DMS53 (cell line): ENCODE measurements at regions not wholly inside any gene's neighbourhood (a gene's known extent, or its start where the extent isn't known, plus 50 kb on each side); places are given as distances from the start of the nearest gene placed in this dataset.

Experiments
- DNase-seq: peaks from one replicate; lab custom pipeline; 2025; lab: John Stamatoyannopoulos, UW

GRCh38 chr1:230515451-230516145 lies 89.5 kb upstream of the PGBD5 start:
- peak; percentile 62 for DNase-seq

- DNase-seq, result no peak
These were observed 84.4 kb upstream of the PGBD5 start for GRCh38 chr1:230510496-230510895.

- DNase-seq, result peak; percentile 28
These were observed 83.3 kb upstream of the PGBD5 start for GRCh38 chr1:230509281-230509977.

GRCh38 chr1:230507666-230508402 lies 81.7 kb upstream of the PGBD5 start:
- no peak for DNase-seq

- DNase-seq, result no peak
These were observed 81.1 kb upstream of the PGBD5 start for GRCh38 chr1:230507236-230507635.

GRCh38 chr1:230506451-230506850 lies 80.3 kb upstream of the PGBD5 start:
- DNase-seq, result no peak

- DNase-seq, result no peak
These were observed 78.2 kb upstream of the PGBD5 start for GRCh38 chr1:230504310-230504709.

GRCh38 chr1:230503726-230504125 lies 77.6 kb upstream of the PGBD5 start:
- DNase-seq, result no peak

GRCh38 chr1:230502996-230503395 lies 76.9 kb upstream of the PGBD5 start:
- no peak for DNase-seq

GRCh38 chr1:230502306-230502705 lies 76.2 kb upstream of the PGBD5 start:
- peak; percentile 49 for DNase-seq

GRCh38 chr1:230501849-230502248 lies 75.7 kb upstream of the PGBD5 start:
- DNase-seq, result no peak

GRCh38 chr1:230501242-230501641 lies 75.1 kb upstream of the PGBD5 start:
- DNase-seq, result no peak

- no peak for DNase-seq
These were observed 73.9 kb upstream of the PGBD5 start for GRCh38 chr1:230500063-230500462.

- DNase-seq, result no peak
These were observed 73.4 kb upstream of the PGBD5 start for GRCh38 chr1:230499496-230499895.

GRCh38 chr1:230498704-230499103 lies 72.6 kb upstream of the PGBD5 start:
- no peak for DNase-seq

GRCh38 chr1:230496451-230496850 lies 70.3 kb upstream of the PGBD5 start:
- DNase-seq, result no peak

- DNase-seq, result no peak
These were observed 69.8 kb upstream of the PGBD5 start for GRCh38 chr1:230495891-230496385.

GRCh38 chr1:230495076-230495475 lies 68.9 kb upstream of the PGBD5 start:
- peak; percentile 41 for DNase-seq

GRCh38 chr1:230494514-230494913 lies 68.4 kb upstream of the PGBD5 start:
- no peak for DNase-seq

- no peak for DNase-seq
These were observed 67.9 kb upstream of the PGBD5 start for GRCh38 chr1:230494026-230494425.

GRCh38 chr1:230493264-230493663 lies 67.1 kb upstream of the PGBD5 start:
- DNase-seq, result no peak

- no peak for DNase-seq
These were observed 64.3 kb upstream of the PGBD5 start for GRCh38 chr1:230490436-230490835.
